ENCODE measurements at regions not wholly inside any gene's neighbourhood (a gene's known extent, or its start where the extent isn't known, plus 50 kb on each side); places are given as distances from the start of the nearest gene placed in this dataset.

- Histone ChIP-seq H3K9me3 (no peaks in the 10 kb centered on the region), H3K4me1 (no peaks in the 10 kb centered on the region), H3K27ac (no peak overlapping the region), H3K36me3 (no peaks in the 10 kb centered on the region), H3K27me3 (ENCODE audit: low read depth) (no peaks in the 10 kb centered on the region), H3K4me3 (no peak overlapping the region)
- ATAC-seq (no peak), DNase-seq (no peak)
- intact Hi-C loops (cut with DNase I): no loop called here
- no peak for TF ChIP-seq CTCF (IDR thresholded peaks at IDR 0.05)
These were observed 167.2 kb upstream of the MAP3K7 start for GRCh38 chr6:90753820-90754643.

GRCh38 chr6:90739802-90740201, 152.9 kb upstream of the MAP3K7 start:
- intact Hi-C loops (cut with DNase I): no loop called here

GRCh38 chr6:90739339-90739738, 152.5 kb upstream of the MAP3K7 start:
- TF ChIP-seq CTCF (IDR thresholded peaks at IDR 0.05): no peak

More at GRCh38 chr6:90739802-90740201, 152.9 kb upstream of the MAP3K7 start:
- Histone ChIP-seq H3K27ac (no peak overlapping the region), H3K9me3 (no peaks in the 10 kb centered on the region), H3K4me1 (no peaks in the 10 kb centered on the region), H3K27me3 (ENCODE audit: low read depth) (no peaks in the 10 kb centered on the region), H3K4me3 (no peak overlapping the region), H3K36me3 (no peaks in the 10 kb centered on the region)
- TF ChIP-seq CTCF (IDR thresholded peaks at IDR 0.05): no peak
- ATAC-seq: no peak
- DNase-seq: no peak

GRCh38 chr6:90730151-90730673, 143.3 kb upstream of the MAP3K7 start:
- no peaks in the 10 kb centered on the region for H3K4me1 ChIP-seq
- no peak overlapping the region for H3K4me3 ChIP-seq
- no peak for DNase-seq
- no peaks in the 10 kb centered on the region for H3K36me3 ChIP-seq
- intact Hi-C loops (cut with DNase I): no loop called here
- no peak for ATAC-seq
- H3K27me3 ChIP-seq (ENCODE audit: low read depth): no peaks in the 10 kb centered on the region
- no peak overlapping the region for H3K27ac ChIP-seq
- TF ChIP-seq CTCF (IDR thresholded peaks at IDR 0.05): no peak
- H3K9me3 ChIP-seq: no peaks in the 10 kb centered on the region

More at GRCh38 chr6:90739339-90739738, 152.5 kb upstream of the MAP3K7 start:
- intact Hi-C loops (cut with DNase I): no loop called here
- Histone ChIP-seq H3K4me3 (no peak overlapping the region), H3K36me3 (no peaks in the 10 kb centered on the region), H3K4me1 (no peaks in the 10 kb centered on the region), H3K9me3 (no peaks in the 10 kb centered on the region), H3K27ac (no peak overlapping the region), H3K27me3 (ENCODE audit: low read depth) (no peaks in the 10 kb centered on the region)
- ATAC-seq (no peak), DNase-seq (no peak)

- TF ChIP-seq CTCF (IDR thresholded peaks at IDR 0.05): no peak
- Histone ChIP-seq H3K4me1 (no peaks in the 10 kb centered on the region), H3K4me3 (no peak overlapping the region), H3K9me3 (no peaks in the 10 kb centered on the region), H3K36me3 (no peaks in the 10 kb centered on the region), H3K27me3 (ENCODE audit: low read depth) (no peaks in the 10 kb centered on the region), H3K27ac (no peak overlapping the region)
- intact Hi-C loops (cut with DNase I): no loop called here
- DNase-seq (no peak), ATAC-seq (no peak)
These were observed 142.2 kb upstream of the MAP3K7 start for GRCh38 chr6:90729057-90729456.

All from lower lobe of right lung (tissue), 2 donors.